Heart left ventricle (tissue), 13 donors: ENCODE measurements at regions not wholly inside any gene's neighbourhood (a gene's known extent, or its start where the extent isn't known, plus 50 kb on each side); places are given as distances from the start of the nearest gene placed in this dataset.

Experiments used
- POLR2A ChIP-seq, 2 donors: fragments of 450-650 bp; IDR thresholded peaks; one replicate each; pipeline ENCODE4 v1.6.1; 2017; ENCODE audit warnings: antibody characterized with exemption in 2 of 2, mild to moderate bottlenecking in 2 of 2, moderate library complexity in 2 of 2
- TF ChIP-seq, protein P1 (sequence below), 12 donors: fragments of 200-600 bp; sonication (generic) in 4 of 12; IDR thresholded peaks; one replicate each; pipeline versions ENCODE4 v1.5.0 to v1.8.0; 2018 to 2022; ENCODE audit warnings: antibody characterized with exemption in 12 of 12, mild to moderate bottlenecking in 5 of 12
- donor health status: ischemic (EF 13 %, LVEDD 7.1; RV severe dilation, severe dysfunction).
- donor health status: DM: no; HTN: yes; CAD: no.
- donor health status: DM: no; HTN: no; CAD: no.
- donor health status: ischemic (EF 25% LVEDD 6.9; RV normal size, moderate dysfunction).
- donor health status: ischemic (EF 25% LVEDD 5.7; RV mildly dilated, moderate dysfunction).
- donor health status: ischemic (EF 35%, LVEDD 5.7; RV mildly dilated, moderate dysfunction).
- donor health status: nonischemic (EF 11% LVEDD 7.7; RV severe dilation, severe dysfunction).
- donor health status: DM: yes; HTN: yes; CAD: no.
- donor health status: PGD.
- donor health status: ischemic (EF 29% LVEDD 5.4; RV normal size, mild dysfunction).
- donor health status: nonischemic (EF 23%, LVEDD 6.1; RV moderate dilation, normal function).

DNA sequence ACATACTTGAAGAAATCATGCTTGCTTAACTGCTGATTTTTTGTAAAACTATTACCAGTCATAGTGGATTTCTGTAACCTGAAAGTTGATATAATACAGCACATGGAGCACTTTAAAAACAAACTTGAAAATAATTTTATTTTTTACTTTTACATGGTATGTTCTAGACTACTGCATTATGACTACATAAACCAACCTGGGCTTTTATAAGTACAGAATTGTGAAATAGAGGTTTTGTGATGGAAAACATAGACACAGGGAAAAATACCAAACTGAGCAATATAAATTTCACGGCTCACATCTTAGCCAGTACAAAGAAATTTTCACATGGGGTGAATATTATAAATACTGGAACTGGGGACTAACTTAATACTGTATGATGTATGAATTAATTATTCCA, 59.3 kb upstream of the CTIF start:
- TF ChIP-seq, protein P1, sequence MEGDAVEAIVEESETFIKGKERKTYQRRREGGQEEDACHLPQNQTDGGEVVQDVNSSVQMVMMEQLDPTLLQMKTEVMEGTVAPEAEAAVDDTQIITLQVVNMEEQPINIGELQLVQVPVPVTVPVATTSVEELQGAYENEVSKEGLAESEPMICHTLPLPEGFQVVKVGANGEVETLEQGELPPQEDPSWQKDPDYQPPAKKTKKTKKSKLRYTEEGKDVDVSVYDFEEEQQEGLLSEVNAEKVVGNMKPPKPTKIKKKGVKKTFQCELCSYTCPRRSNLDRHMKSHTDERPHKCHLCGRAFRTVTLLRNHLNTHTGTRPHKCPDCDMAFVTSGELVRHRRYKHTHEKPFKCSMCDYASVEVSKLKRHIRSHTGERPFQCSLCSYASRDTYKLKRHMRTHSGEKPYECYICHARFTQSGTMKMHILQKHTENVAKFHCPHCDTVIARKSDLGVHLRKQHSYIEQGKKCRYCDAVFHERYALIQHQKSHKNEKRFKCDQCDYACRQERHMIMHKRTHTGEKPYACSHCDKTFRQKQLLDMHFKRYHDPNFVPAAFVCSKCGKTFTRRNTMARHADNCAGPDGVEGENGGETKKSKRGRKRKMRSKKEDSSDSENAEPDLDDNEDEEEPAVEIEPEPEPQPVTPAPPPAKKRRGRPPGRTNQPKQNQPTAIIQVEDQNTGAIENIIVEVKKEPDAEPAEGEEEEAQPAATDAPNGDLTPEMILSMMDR (IDR thresholded peaks at IDR 0.05): no peak
- TF ChIP-seq POLR2A (IDR thresholded peaks at IDR 0.05): no peak
